GM10266 (cell line): ENCODE measurements at regions not wholly inside any gene's neighbourhood (a gene's known extent, or its start where the extent isn't known, plus 50 kb on each side); places are given as distances from the start of the nearest gene placed in this dataset.

ENCODE experiments used
- DNase-seq: peaks from one replicate; pipeline ENCODE4 v3.0.0; 2012; ENCODE audit errors: extremely low spot score
- CTCF ChIP-seq: IDR thresholded peaks from 2 replicates; pipeline ENCODE4 v1.5.1; 2012; ENCODE audit warnings: mild to moderate bottlenecking, low read depth; ENCODE audit not compliant: control insufficient read depth, insufficient read depth; ENCODE audit errors: missing control alignments

- TF ChIP-seq CTCF, result no peak
- DNase-seq, result no peak
These were observed 112.8 kb upstream of the H2AZ1 start for GRCh38 chr4:100062921-100063320.

GRCh38 chr4:100061835-100062234, 111.8 kb upstream of the H2AZ1 start:
- no peak for TF ChIP-seq CTCF
- DNase-seq, result no peak

GRCh38 chr4:100060765-100061416, 110.8 kb upstream of the H2AZ1 start:
- DNase-seq, result peak; percentile 25
- no peak for TF ChIP-seq CTCF

GRCh38 chr4:100059467-100059866, 109.4 kb upstream of the H2AZ1 start:
- TF ChIP-seq CTCF, result no peak

GRCh38 chr4:100056701-100057100, 106.6 kb upstream of the H2AZ1 start:
- DNase-seq, result no peak
- TF ChIP-seq CTCF, result no peak

More at GRCh38 chr4:100059467-100059866, 109.4 kb upstream of the H2AZ1 start:
- no peak for DNase-seq

GRCh38 chr4:100054071-100054470, 104.0 kb upstream of the H2AZ1 start:
- DNase-seq, result no peak
- no peak for TF ChIP-seq CTCF

- DNase-seq, result no peak
- no peak for TF ChIP-seq CTCF
These were observed 99.8 kb upstream of the H2AZ1 start for GRCh38 chr4:100049872-100050271.
